ENCODE measurements at regions not wholly inside any gene's neighbourhood (a gene's known extent, or its start where the extent isn't known, plus 50 kb on each side); places are given as distances from the start of the nearest gene placed in this dataset.

- TF ChIP-seq TARDBP (IDR thresholded peaks at IDR 0.05) (no peak), SP1 (IDR thresholded peaks at IDR 0.05) (no peak), CTBP1 (IDR thresholded peaks at IDR 0.05; ENCODE audit: borderline replicate concordance) (no peak), FOXM1 (IDR thresholded peaks at IDR 0.05; ENCODE audit: borderline replicate concordance) (no peak), BHLHE40 (IDR thresholded peaks at IDR 0.05; ENCODE audit: borderline replicate concordance) (no peak), NFRKB (IDR thresholded peaks at IDR 0.05) (no peak), FOXA1 (IDR thresholded peaks at IDR 0.05) (no peak), LEF1 (IDR thresholded peaks at IDR 0.05; ENCODE audit: borderline replicate concordance) (no peak), FOXK2 (IDR thresholded peaks at IDR 0.05) (no peak), SUZ12 (IDR thresholded peaks at IDR 0.05) (no peak)
Observed at GRCh38 chr10:113340282-113340681, 212.6 kb upstream of the HABP2 start.

Measured in HEK293T (cell line).